SK-N-SH (cell line): ENCODE measurements at regions not wholly inside any gene's neighbourhood (a gene's known extent, or its start where the extent isn't known, plus 50 kb on each side); places are given as distances from the start of the nearest gene placed in this dataset.

Source experiments
- CTCF ChIA-PET: fragments of 300-600, 350-600 bp; formaldehyde crosslinking; extraction: SDS; loops from one replicate; lab custom pipeline; 2021; lab: Yijun Ruan, JAX
- POLR2A ChIA-PET: fragments of 350-600 bp; sonication (Branson Sonifier 250); formaldehyde crosslinking; extraction: SDS; loops from one replicate; lab custom pipeline; 2020; ENCODE audit warnings: antibody characterized with exemption, inconsistent platforms; lab: Yijun Ruan, JAX
- DNase-seq: peaks from one replicate; pipeline ENCODE4 v3.0.0; 2012
- H2AFZ ChIP-seq: fragments of 200-600 bp; sonication (generic); 2 replicates; pipeline ENCODE4 v1.8.1; 2016; ENCODE audit warnings: antibody characterized with exemption, mild to moderate bottlenecking, low read depth
- H3F3A ChIP-seq: fragments of 200-600 bp; sonication (generic); replicated peaks from 2 replicates; pipeline ENCODE3; 2016; ENCODE audit warnings: antibody characterized with exemption, mild to moderate bottlenecking; ENCODE audit not compliant: insufficient read depth
- H3K27ac ChIP-seq, 2 experiments: fragments of 200-500 bp in 1 of 2; fragments of 200-600 bp in 1 of 2; sonication (Bioruptor generic) in 1 of 2; sonication (generic), shearing (Covaris generic) in 1 of 2; 2 replicates each; pipeline versions ENCODE4 v1.5.1 to v1.6.1; 2014 to 2016; ENCODE audit warnings: low read depth in 2 of 2, inconsistent platforms in 1 of 2, low read length in 1 of 2, mild to moderate bottlenecking in 1 of 2, mixed read lengths in 1 of 2
- H3K27me3 ChIP-seq: fragments of 200-600 bp; sonication (generic), shearing (Covaris generic); 2 replicates; pipeline ENCODE4 v1.6.1; 2016; ENCODE audit warnings: mixed run types; ENCODE audit not compliant: insufficient read depth
- H3K36me3 ChIP-seq, 2 experiments: fragments of 200-500 bp in 1 of 2; fragments of 200-600 bp in 1 of 2; sonication (Bioruptor generic) in 1 of 2; sonication (generic) in 1 of 2; replicated peaks in 1 of 2; 2 replicates each; pipeline versions ENCODE3 to v1.5.1; 2014 to 2016; ENCODE audit warnings: low read length in 1 of 2, mild to moderate bottlenecking in 1 of 2; ENCODE audit not compliant: insufficient read depth in 2 of 2, control insufficient read depth in 1 of 2
- H3K4me1 ChIP-seq, 2 experiments: fragments of 200-500 bp in 1 of 2; fragments of 200-600 bp in 1 of 2; sonication (Bioruptor generic) in 1 of 2; sonication (generic), shearing (Covaris generic) in 1 of 2; 2 replicates each; pipeline versions ENCODE4 v1.5.1 to v1.6.1; 2014 to 2016; ENCODE audit warnings: low read depth in 1 of 2, low read length in 1 of 2, mixed run types in 1 of 2; ENCODE audit not compliant: insufficient read depth in 2 of 2, control insufficient read depth in 1 of 2
- H3K4me2 ChIP-seq: fragments of 200-600 bp; sonication (generic), shearing (Covaris generic); 2 replicates; pipeline ENCODE4 v1.6.1; 2017; ENCODE audit warnings: mixed run types
- H3K4me3 ChIP-seq, 2 experiments: fragments of 200-500 bp in 1 of 2; fragments of 200-600 bp in 1 of 2; sonication (Bioruptor generic) in 1 of 2; sonication (generic), shearing (Covaris generic) in 1 of 2; 2 replicates each; pipeline versions ENCODE4 v1.5.1 to v1.8.1; 2014 to 2016; ENCODE audit warnings: low read depth in 2 of 2, inconsistent platforms in 1 of 2, low read length in 1 of 2, mild to moderate bottlenecking in 1 of 2, mixed read lengths in 1 of 2, moderate library complexity in 1 of 2
- H3K79me2 ChIP-seq: fragments of 200-600 bp; sonication (generic); 2 replicates; pipeline ENCODE4 v1.8.1; 2017; ENCODE audit warnings: mild to moderate bottlenecking; ENCODE audit not compliant: insufficient read depth
- H3K9ac ChIP-seq: fragments of 200-600 bp; sonication (generic); 2 replicates; pipeline ENCODE4 v1.6.1; 2017; ENCODE audit warnings: mixed run types
- H3K9me2 ChIP-seq: fragments of 200-600 bp; sonication (generic); 2 replicates; pipeline ENCODE4 v1.6.1; 2017; ENCODE audit warnings: mixed run types
- H3K9me3 ChIP-seq: fragments of 200-600 bp; sonication (generic); 2 replicates; pipeline ENCODE4 v1.6.1; 2017; ENCODE audit warnings: mixed run types, mild to moderate bottlenecking, moderate library complexity
- H4K20me1 ChIP-seq: fragments of 200-600 bp; sonication (generic); 2 replicates; pipeline ENCODE4 v1.6.1; 2017; ENCODE audit warnings: mild to moderate bottlenecking, mixed run types; ENCODE audit not compliant: insufficient read depth
- ELF1 ChIP-seq: IDR thresholded peaks from 2 replicates; pipeline ENCODE4 v1.4.0; 2012
- EP300 ChIP-seq, 2 experiments: IDR thresholded peaks; 2 replicates each; pipeline versions ENCODE4 v1.4.0 to v1.6.1; 2012; ENCODE audit warnings: borderline replicate concordance in 1 of 2, low read depth in 1 of 2, low read length in 1 of 2
- FOXM1 ChIP-seq: IDR thresholded peaks from 2 replicates; pipeline ENCODE4 v1.4.0; 2012; ENCODE audit warnings: low read depth, mild to moderate bottlenecking
- GABPA ChIP-seq: IDR thresholded peaks from 2 replicates; pipeline ENCODE4 v1.4.0; 2012; ENCODE audit warnings: low read depth, mild to moderate bottlenecking
- IRF3 ChIP-seq: fragments of 150-350 bp; IDR thresholded peaks from 2 replicates; pipeline ENCODE4 v1.6.1; 2016; ENCODE audit warnings: mild to moderate bottlenecking, low read depth, low read length
- JUND ChIP-seq: IDR thresholded peaks from 2 replicates; pipeline ENCODE4 v1.4.0; 2012
- MAX ChIP-seq: IDR thresholded peaks from 2 replicates; pipeline ENCODE4 v1.4.0; 2012; ENCODE audit warnings: low read depth
- POLR2AphosphoS5 ChIP-seq: IDR thresholded peaks from 2 replicates; pipeline ENCODE4 v1.6.1; 2012; ENCODE audit warnings: low read depth, low read length
- RAD21 ChIP-seq: IDR thresholded peaks from 2 replicates; pipeline ENCODE4 v1.6.1; 2012; ENCODE audit warnings: mild to moderate bottlenecking, low read length
- RCOR1 ChIP-seq: fragments of 150-350 bp; IDR thresholded peaks from 2 replicates; pipeline ENCODE4 v1.6.1; 2017; ENCODE audit warnings: antibody characterized with exemption, low read length
- RXRA ChIP-seq: IDR thresholded peaks from 2 replicates; pipeline ENCODE4 v1.4.0; 2012; ENCODE audit warnings: low read depth, mild to moderate bottlenecking, borderline replicate concordance
- SMC3 ChIP-seq: IDR thresholded peaks from 2 replicates; pipeline ENCODE4 v1.6.1; 2012; ENCODE audit warnings: low read depth, low read length, improper control_type of control experiment
- TCF12 ChIP-seq: IDR thresholded peaks from 2 replicates; pipeline ENCODE4 v1.4.0; 2012
- USF1 ChIP-seq: IDR thresholded peaks from 2 replicates; pipeline ENCODE4 v1.4.0; 2012; ENCODE audit warnings: low read depth, borderline replicate concordance
- WGBS: methylation state at CpG from one replicate; pipeline ENCODE4 v1.1.6; 2017; ENCODE audit warnings: low lambda C conversion rate; 5-methylcytosine and 5-hydroxymethylcytosine counted together
- TF ChIP-seq, protein P1 (sequence below): fragments of 150-350 bp; IDR thresholded peaks from 2 replicates; pipeline ENCODE4 v1.6.1; 2017; ENCODE audit warnings: antibody characterized with exemption, low read length, low read depth, borderline replicate concordance
- TF ChIP-seq, protein P2 (sequence below): IDR thresholded peaks from 2 replicates; pipeline ENCODE4 v1.6.1; 2012; ENCODE audit warnings: mild to moderate bottlenecking, low read depth, low read length, moderate library complexity
- TF ChIP-seq, protein P3 (sequence below): fragments of 200-600 bp; sonication (generic); IDR thresholded peaks from 2 replicates; pipeline ENCODE4 v1.6.1; 2017; ENCODE audit warnings: antibody characterized with exemption, mild to moderate bottlenecking, moderate library complexity
- TF ChIP-seq, protein P4 (sequence below): IDR thresholded peaks from 2 replicates; pipeline ENCODE4; 2012

DNA sequence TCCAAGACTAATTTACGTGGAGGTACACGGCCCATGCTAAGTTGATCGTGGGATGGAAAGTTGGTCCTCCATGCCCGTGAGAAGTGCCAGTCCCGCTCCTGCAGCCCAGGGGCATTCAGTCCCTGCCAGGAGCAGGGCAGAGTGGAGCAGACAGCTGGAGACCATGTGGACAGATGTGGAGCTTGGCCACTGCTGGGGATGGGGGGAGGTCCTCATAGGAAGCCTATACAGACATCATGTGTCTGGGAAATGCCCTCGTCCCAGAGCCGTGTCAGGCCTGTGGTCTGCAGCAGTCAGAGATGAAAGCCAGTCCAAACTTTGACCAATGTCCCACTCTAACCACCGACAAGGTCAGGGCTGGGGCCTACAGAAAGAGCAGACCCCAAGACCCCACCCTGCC lies 118.4 kb downstream of the CPZ start:
- Histone ChIP-seq H3K9ac (no peak overlapping the region), H3K4me2 (no peak overlapping the region), H2AFZ (no peak overlapping the region), H3F3A (no peaks in the 10 kb centered on the region), H3K9me3 (peaks cover 12% of the 10 kb centered on the region), H3K4me3 (no peak overlapping the region), H3K27me3 (no peaks in the 10 kb centered on the region), H4K20me1 (no peaks in the 10 kb centered on the region), H3K27ac (no peak overlapping the region), H3K79me2 (no peaks in the 10 kb centered on the region), H3K9me2 (no peaks in the 10 kb centered on the region), H3K4me1 (peaks cover 0 to 5% of the 10 kb centered on the region in 2 experiments; a peak in 1 of 4 replicates), H3K36me3 (no peaks in the 10 kb centered on the region)
- no peak for TF ChIP-seq IRF3
- TF ChIP-seq, protein P1, sequence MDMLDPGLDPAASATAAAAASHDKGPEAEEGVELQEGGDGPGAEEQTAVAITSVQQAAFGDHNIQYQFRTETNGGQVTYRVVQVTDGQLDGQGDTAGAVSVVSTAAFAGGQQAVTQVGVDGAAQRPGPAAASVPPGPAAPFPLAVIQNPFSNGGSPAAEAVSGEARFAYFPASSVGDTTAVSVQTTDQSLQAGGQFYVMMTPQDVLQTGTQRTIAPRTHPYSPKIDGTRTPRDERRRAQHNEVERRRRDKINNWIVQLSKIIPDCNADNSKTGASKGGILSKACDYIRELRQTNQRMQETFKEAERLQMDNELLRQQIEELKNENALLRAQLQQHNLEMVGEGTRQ, result no peak
- TF ChIP-seq GABPA, result no peak
- TF ChIP-seq RXRA, result no peak
- no peak for TF ChIP-seq SMC3
- no peak for TF ChIP-seq POLR2AphosphoS5
- TF ChIP-seq, protein P2, sequence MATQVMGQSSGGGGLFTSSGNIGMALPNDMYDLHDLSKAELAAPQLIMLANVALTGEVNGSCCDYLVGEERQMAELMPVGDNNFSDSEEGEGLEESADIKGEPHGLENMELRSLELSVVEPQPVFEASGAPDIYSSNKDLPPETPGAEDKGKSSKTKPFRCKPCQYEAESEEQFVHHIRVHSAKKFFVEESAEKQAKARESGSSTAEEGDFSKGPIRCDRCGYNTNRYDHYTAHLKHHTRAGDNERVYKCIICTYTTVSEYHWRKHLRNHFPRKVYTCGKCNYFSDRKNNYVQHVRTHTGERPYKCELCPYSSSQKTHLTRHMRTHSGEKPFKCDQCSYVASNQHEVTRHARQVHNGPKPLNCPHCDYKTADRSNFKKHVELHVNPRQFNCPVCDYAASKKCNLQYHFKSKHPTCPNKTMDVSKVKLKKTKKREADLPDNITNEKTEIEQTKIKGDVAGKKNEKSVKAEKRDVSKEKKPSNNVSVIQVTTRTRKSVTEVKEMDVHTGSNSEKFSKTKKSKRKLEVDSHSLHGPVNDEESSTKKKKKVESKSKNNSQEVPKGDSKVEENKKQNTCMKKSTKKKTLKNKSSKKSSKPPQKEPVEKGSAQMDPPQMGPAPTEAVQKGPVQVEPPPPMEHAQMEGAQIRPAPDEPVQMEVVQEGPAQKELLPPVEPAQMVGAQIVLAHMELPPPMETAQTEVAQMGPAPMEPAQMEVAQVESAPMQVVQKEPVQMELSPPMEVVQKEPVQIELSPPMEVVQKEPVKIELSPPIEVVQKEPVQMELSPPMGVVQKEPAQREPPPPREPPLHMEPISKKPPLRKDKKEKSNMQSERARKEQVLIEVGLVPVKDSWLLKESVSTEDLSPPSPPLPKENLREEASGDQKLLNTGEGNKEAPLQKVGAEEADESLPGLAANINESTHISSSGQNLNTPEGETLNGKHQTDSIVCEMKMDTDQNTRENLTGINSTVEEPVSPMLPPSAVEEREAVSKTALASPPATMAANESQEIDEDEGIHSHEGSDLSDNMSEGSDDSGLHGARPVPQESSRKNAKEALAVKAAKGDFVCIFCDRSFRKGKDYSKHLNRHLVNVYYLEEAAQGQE, result no peak
- no peak for TF ChIP-seq FOXM1
- no peak for TF ChIP-seq RCOR1
- TF ChIP-seq, protein P3, sequence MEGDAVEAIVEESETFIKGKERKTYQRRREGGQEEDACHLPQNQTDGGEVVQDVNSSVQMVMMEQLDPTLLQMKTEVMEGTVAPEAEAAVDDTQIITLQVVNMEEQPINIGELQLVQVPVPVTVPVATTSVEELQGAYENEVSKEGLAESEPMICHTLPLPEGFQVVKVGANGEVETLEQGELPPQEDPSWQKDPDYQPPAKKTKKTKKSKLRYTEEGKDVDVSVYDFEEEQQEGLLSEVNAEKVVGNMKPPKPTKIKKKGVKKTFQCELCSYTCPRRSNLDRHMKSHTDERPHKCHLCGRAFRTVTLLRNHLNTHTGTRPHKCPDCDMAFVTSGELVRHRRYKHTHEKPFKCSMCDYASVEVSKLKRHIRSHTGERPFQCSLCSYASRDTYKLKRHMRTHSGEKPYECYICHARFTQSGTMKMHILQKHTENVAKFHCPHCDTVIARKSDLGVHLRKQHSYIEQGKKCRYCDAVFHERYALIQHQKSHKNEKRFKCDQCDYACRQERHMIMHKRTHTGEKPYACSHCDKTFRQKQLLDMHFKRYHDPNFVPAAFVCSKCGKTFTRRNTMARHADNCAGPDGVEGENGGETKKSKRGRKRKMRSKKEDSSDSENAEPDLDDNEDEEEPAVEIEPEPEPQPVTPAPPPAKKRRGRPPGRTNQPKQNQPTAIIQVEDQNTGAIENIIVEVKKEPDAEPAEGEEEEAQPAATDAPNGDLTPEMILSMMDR, result no peak
- TF ChIP-seq ELF1, result no peak
- TF ChIP-seq, protein P4, sequence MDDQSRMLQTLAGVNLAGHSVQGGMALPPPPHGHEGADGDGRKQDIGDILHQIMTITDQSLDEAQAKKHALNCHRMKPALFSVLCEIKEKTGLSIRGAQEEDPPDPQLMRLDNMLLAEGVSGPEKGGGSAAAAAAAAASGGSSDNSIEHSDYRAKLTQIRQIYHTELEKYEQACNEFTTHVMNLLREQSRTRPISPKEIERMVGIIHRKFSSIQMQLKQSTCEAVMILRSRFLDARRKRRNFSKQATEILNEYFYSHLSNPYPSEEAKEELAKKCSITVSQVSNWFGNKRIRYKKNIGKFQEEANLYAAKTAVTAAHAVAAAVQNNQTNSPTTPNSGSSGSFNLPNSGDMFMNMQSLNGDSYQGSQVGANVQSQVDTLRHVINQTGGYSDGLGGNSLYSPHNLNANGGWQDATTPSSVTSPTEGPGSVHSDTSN, result no peak
- no peak for TF ChIP-seq MAX
- TF ChIP-seq EP300 (IDR thresholded peaks at IDR 0.05; ENCODE audit: borderline replicate concordance in 1 of 2, low read depth in 1 of 2, low read length in 1 of 2), result no peak
- TF ChIP-seq USF1, result no peak
- TF ChIP-seq JUND, result no peak
- TF ChIP-seq RAD21, result no peak
- no peak for TF ChIP-seq TCF12
- CTCF ChIA-PET, result no interaction called here
- WGBS, result no CpG with 5 or more reads among the region's 8 CpGs
- POLR2A ChIA-PET, result no interaction called here
- peak; percentile 3 for DNase-seq
